Esophagus muscularis mucosa (tissue), 4 donors: ENCODE measurements at regions not wholly inside any gene's neighbourhood (a gene's known extent, or its start where the extent isn't known, plus 50 kb on each side); places are given as distances from the start of the nearest gene placed in this dataset.

ENCODE experiments used
- DNase-seq: peaks from one replicate; pipeline ENCODE4 v3.0.0-alpha.2; 2017; ENCODE audit errors: extremely low spot score
- H3K27ac ChIP-seq, 4 donors: fragments of 200-600 bp; sonication (generic); replicated peaks in 1 of 4; 1 replicate in 3 of 4; 2 replicates in 1 of 4; pipeline ENCODE4 v1.5.1; 2016 to 2019; ENCODE audit warnings: mild to moderate bottlenecking in 1 of 4
- H3K27me3 ChIP-seq, 4 donors: fragments of 200-600 bp; sonication (generic); one replicate each; pipeline versions ENCODE4 v1.5.1 to v1.6.0; 2016 to 2019
- H3K36me3 ChIP-seq, 4 donors: fragments of 200-600 bp; sonication (generic); one replicate each; pipeline ENCODE4 v1.5.1; 2016 to 2019
- H3K4me1 ChIP-seq, 4 donors: fragments of 200-600 bp; sonication (generic); one replicate each; pipeline ENCODE4 v1.5.1; 2016 to 2019
- H3K4me3 ChIP-seq, 4 donors: fragments of 200-600 bp; sonication (generic); 1 replicate in 2 of 4; 2 replicates in 2 of 4; pipeline ENCODE4 v1.5.1; 2016 to 2019; ENCODE audit warnings: mild to moderate bottlenecking in 4 of 4, moderate library complexity in 1 of 4
- H3K9me3 ChIP-seq, 4 donors: fragments of 200-600 bp; sonication (generic); 1 replicate in 3 of 4; 2 replicates in 1 of 4; pipeline ENCODE4 v1.5.1; 2016 to 2019
- CTCF ChIP-seq, 3 experiments: fragments of 200-600 bp in 2 of 3; fragments of 450-650 bp in 1 of 3; sonication (generic) in 2 of 3; IDR thresholded peaks; one replicate each; pipeline ENCODE4 v1.5.1; 2017 to 2019; ENCODE audit warnings: antibody characterized with exemption in 3 of 3, mild to moderate bottlenecking in 2 of 3, moderate library complexity in 1 of 3
- EP300 ChIP-seq: sonication (generic); formaldehyde crosslinking; IDR thresholded peaks from one replicate; pipeline ENCODE4 v1.6.1; 2017; ENCODE audit warnings: antibody characterized with exemption
- POLR2A ChIP-seq: fragments of 450-650 bp; IDR thresholded peaks from one replicate; pipeline ENCODE4 v1.6.1; 2017; ENCODE audit warnings: antibody characterized with exemption, moderate library complexity, mild to moderate bottlenecking, low read depth
- POLR2AphosphoS5 ChIP-seq, 2 donors: sonication (generic); formaldehyde crosslinking; IDR thresholded peaks; one replicate each; pipeline ENCODE4 v1.6.1; 2017; ENCODE audit warnings: antibody characterized with exemption in 2 of 2
- WGBS: methylation state at CpG from one replicate; pipeline ENCODE4 v1.1.5; 2018; 5-methylcytosine and 5-hydroxymethylcytosine counted together
- intact Hi-C: fragments of 100-400 bp; cut with DNase I; formaldehyde crosslinking; loops from one replicate; pipeline ENCODE4 v1.15.1; 2023

DNA sequence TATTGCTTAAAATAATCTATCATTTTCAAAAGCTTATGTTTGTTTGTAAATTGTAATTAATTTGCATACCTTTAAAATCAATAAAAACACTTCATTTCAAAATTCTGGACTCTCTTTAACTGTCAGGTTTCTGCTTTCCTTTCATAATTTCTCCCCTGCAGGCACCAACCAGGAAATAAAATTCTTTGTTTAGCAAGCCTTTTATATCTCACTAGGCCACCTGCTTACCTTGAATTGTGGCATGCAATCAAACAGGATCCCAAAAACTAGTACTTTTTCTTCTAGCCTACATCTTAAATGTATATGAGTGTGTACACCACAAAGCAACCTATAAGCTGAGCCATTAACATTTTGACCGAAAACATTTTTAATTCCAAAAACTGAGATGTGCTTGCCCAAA, 233.1 kb downstream of the NR4A2 start:
- Histone ChIP-seq H3K36me3 (no peaks in the 10 kb centered on the region), H3K4me3 (no peak overlapping the region), H3K27ac (no peak overlapping the region), H3K9me3 (no peaks in the 10 kb centered on the region), H3K27me3 (no peaks in the 10 kb centered on the region), H3K4me1 (no peaks in the 10 kb centered on the region)
- no peak for DNase-seq
- TF ChIP-seq CTCF (IDR thresholded peaks at IDR 0.05) (no peak), EP300 (no peak), POLR2A (no peak), POLR2AphosphoS5 (IDR thresholded peaks at IDR 0.05) (no peak)
- WGBS, result 92% methylated on average over 1 of the region's 1 CpG
- intact Hi-C loops, result no loop called here

DNA sequence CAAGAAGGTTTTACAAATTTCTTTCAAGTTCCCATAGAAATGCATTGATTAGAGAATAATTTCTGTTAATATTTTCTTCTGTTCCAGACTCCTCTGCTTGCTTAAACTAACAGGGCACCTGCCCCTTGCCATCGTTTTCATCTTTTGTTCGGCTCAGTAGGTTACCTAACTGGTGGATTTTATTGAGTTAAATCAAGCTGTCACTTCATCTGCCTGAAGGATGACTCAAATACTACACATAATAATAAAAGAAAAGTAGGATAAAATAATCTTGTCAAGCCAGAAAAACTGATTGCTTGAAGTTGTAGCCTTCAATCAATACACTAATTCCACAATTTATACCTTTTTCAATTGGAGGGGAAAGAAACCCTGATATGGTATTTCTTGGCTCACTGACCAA, 234.0 kb downstream of the NR4A2 start:
- TF ChIP-seq CTCF (IDR thresholded peaks at IDR 0.05) (no peak), POLR2AphosphoS5 (IDR thresholded peaks at IDR 0.05) (no peak), EP300 (no peak), POLR2A (no peak)
- intact Hi-C loops, result no loop called here
- no peak overlapping the region for H3K4me3 ChIP-seq
- H3K27me3 ChIP-seq, result no peaks in the 10 kb centered on the region
- no peak for DNase-seq
- 68% methylated on average over 2 of the region's 2 CpGs for WGBS
- H3K36me3 ChIP-seq, result no peaks in the 10 kb centered on the region
- no peaks in the 10 kb centered on the region for H3K9me3 ChIP-seq
- H3K4me1 ChIP-seq, result no peaks in the 10 kb centered on the region
- H3K27ac ChIP-seq, result no peak overlapping the region

GRCh38 chr2:156088587-156088986, 243.9 kb downstream of the NR4A2 start:
- Histone ChIP-seq H3K4me3 (no peak overlapping the region), H3K9me3 (no peaks in the 10 kb centered on the region), H3K4me1 (peaks cover 0 to 7% (median 5%) of the 10 kb centered on the region in 4 donors), H3K27me3 (no peaks in the 10 kb centered on the region), H3K36me3 (no peaks in the 10 kb centered on the region), H3K27ac (no peak overlapping the region)
- no peak for DNase-seq
- 78% methylated on average over 5 of the region's 5 CpGs for WGBS
- no peak for TF ChIP-seq EP300
- no peak for TF ChIP-seq POLR2A
- TF ChIP-seq CTCF (IDR thresholded peaks at IDR 0.05), result no peak
- intact Hi-C loops, result no loop called here

DNA sequence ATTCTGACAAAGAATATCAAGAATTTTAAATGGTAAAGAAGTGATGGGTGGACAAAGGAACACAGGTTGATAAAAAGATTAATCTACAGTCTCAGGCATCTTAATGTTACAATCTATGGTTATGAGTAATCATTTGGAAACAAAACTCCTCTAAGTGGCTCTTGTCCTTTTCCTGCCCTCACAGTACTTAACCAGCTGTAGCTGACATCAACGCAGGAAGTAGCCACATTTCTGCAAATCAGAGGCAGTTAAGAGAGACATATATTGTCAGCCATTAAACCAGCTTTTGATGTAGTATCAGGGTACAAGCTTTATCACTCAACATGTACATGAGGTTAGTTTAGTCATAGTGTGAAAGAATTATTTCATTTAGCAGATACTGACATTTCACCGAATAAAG, 244.6 kb downstream of the NR4A2 start:
- WGBS, result 63% methylated on average over 2 of the region's 2 CpGs
- H3K9me3 ChIP-seq, result no peaks in the 10 kb centered on the region
- no peak for DNase-seq
- no peak overlapping the region for H3K4me3 ChIP-seq
- no peak for TF ChIP-seq CTCF (IDR thresholded peaks at IDR 0.05)
- no peak for TF ChIP-seq POLR2AphosphoS5 (IDR thresholded peaks at IDR 0.05)
- no peak for TF ChIP-seq POLR2A
- no peak for TF ChIP-seq EP300
- intact Hi-C loops, result no loop called here
- no peaks in the 10 kb centered on the region for H3K27me3 ChIP-seq
- no peak overlapping the region for H3K27ac ChIP-seq
- H3K36me3 ChIP-seq, result no peaks in the 10 kb centered on the region
- H3K4me1 ChIP-seq, result peaks cover 0 to 8% (median 5%) of the 10 kb centered on the region in 4 donors

- no peak for DNase-seq
- 81% methylated on average over 15 of the region's 15 CpGs for WGBS
- Histone ChIP-seq H3K9me3 (peaks cover 0 to 6% (median 2%) of the 10 kb centered on the region in 4 donors), H3K27ac (no peak overlapping the region), H3K4me3 (no peak overlapping the region), H3K36me3 (no peaks in the 10 kb centered on the region), H3K27me3 (no peaks in the 10 kb centered on the region), H3K4me1 (peaks cover 0 to 5% (median 0%) of the 10 kb centered on the region in 4 donors)
- TF ChIP-seq EP300 (no peak), POLR2A (no peak), CTCF (IDR thresholded peaks at IDR 0.05) (no peak), POLR2AphosphoS5 (IDR thresholded peaks at IDR 0.05) (no peak)
- intact Hi-C loops, result no loop called here
Observed at GRCh38 chr2:156083763-156084493, 248.6 kb downstream of the NR4A2 start.
